ENCODE measurements at regions not wholly inside any gene's neighbourhood (a gene's known extent, or its start where the extent isn't known, plus 50 kb on each side); places are given as distances from the start of the nearest gene placed in this dataset.

- no peak for TF ChIP-seq POLR2A (IDR thresholded peaks at IDR 0.05)
- no peak for TF ChIP-seq CTCF (IDR thresholded peaks at IDR 0.05)
- no peak for TF ChIP-seq EP300 (IDR thresholded peaks at IDR 0.05)
These were observed 127.2 kb upstream of the SLC30A5 start for GRCh38 chr5:68966596-68966995.

Measured in ovary (tissue), 3 donors.